NOMO-1 treated with dmso at 0.1 percent for 144 hours (cell line): ENCODE measurements at regions not wholly inside any gene's neighbourhood (a gene's known extent, or its start where the extent isn't known, plus 50 kb on each side); places are given as distances from the start of the nearest gene placed in this dataset.

Experiments
- DNase-seq: peaks from one replicate; lab custom pipeline; 2025; ENCODE audit not compliant: unreplicated experiment; lab: John Stamatoyannopoulos, UW

GRCh38 chr9:95822583-95823431 lies 52.7 kb upstream of the ERCC6L2 start:
- no peak for DNase-seq

GRCh38 chr9:95822015-95822414 lies 53.5 kb upstream of the ERCC6L2 start:
- DNase-seq = no peak

GRCh38 chr9:95820074-95820473 lies 55.4 kb upstream of the ERCC6L2 start:
- DNase-seq = no peak

- DNase-seq = no peak
These were observed 55.9 kb upstream of the ERCC6L2 start for GRCh38 chr9:95819636-95820035.

GRCh38 chr9:95817205-95817604 lies 58.3 kb upstream of the ERCC6L2 start:
- DNase-seq = no peak

- no peak for DNase-seq
These were observed 58.8 kb upstream of the ERCC6L2 start for GRCh38 chr9:95816716-95817115.

- no peak for DNase-seq
These were observed 59.5 kb upstream of the ERCC6L2 start for GRCh38 chr9:95815961-95816360.

- DNase-seq = no peak
These were observed 60.4 kb upstream of the ERCC6L2 start for GRCh38 chr9:95815133-95815532.

GRCh38 chr9:95813923-95814322 lies 61.6 kb upstream of the ERCC6L2 start:
- no peak for DNase-seq

- no peak for DNase-seq
These were observed 64.7 kb upstream of the ERCC6L2 start for GRCh38 chr9:95810814-95811213.

- no peak for DNase-seq
These were observed 65.4 kb upstream of the ERCC6L2 start for GRCh38 chr9:95810133-95810532.

- no peak for DNase-seq
These were observed 65.8 kb upstream of the ERCC6L2 start for GRCh38 chr9:95809686-95810085.

- DNase-seq = no peak
These were observed 67.5 kb upstream of the ERCC6L2 start for GRCh38 chr9:95808011-95808410.

- no peak for DNase-seq
These were observed 68.1 kb upstream of the ERCC6L2 start for GRCh38 chr9:95807326-95807947.

- DNase-seq = no peak
These were observed 72.3 kb upstream of the ERCC6L2 start for GRCh38 chr9:95803197-95803596.

- DNase-seq = no peak
These were observed 73.7 kb upstream of the ERCC6L2 start for GRCh38 chr9:95801797-95802196.

- no peak for DNase-seq
These were observed 79.5 kb upstream of the ERCC6L2 start for GRCh38 chr9:95796029-95796428.

GRCh38 chr9:95793924-95794828 lies 81.3 kb upstream of the ERCC6L2 start:
- no peak for DNase-seq

GRCh38 chr9:95791695-95792094 lies 83.8 kb upstream of the ERCC6L2 start:
- no peak for DNase-seq

- no peak for DNase-seq
These were observed 84.2 kb upstream of the ERCC6L2 start for GRCh38 chr9:95791286-95791685.

GRCh38 chr9:95788521-95788991 lies 86.9 kb upstream of the ERCC6L2 start:
- DNase-seq = no peak
